Activated CD4-positive, alpha-beta memory T cell treated with anti-CD3 and anti-CD28 coated beads for 36 hours (primary cell): ENCODE measurements at regions not wholly inside any gene's neighbourhood (a gene's known extent, or its start where the extent isn't known, plus 50 kb on each side); places are given as distances from the start of the nearest gene placed in this dataset.
A peak's percentile ranks its signal among the peaks of the same experiment; 100 is the strongest.

Experiments
- CTCF ChIA-PET: fragments of 350-600 bp; sonication (Branson Sonifier 250); formaldehyde crosslinking; loops from one replicate; lab custom pipeline; 2021; ENCODE audit warnings: antibody characterized with exemption, inconsistent platforms; lab: Charles Lee
- POLR2A ChIA-PET: fragments of 350-600 bp; sonication (Branson Sonifier 250); formaldehyde crosslinking; loops from one replicate; lab custom pipeline; 2021; ENCODE audit warnings: antibody characterized with exemption; lab: Charles Lee
- DNase-seq: peaks from one replicate; pipeline ENCODE4 v3.0.0-alpha.2; 2020
- H3K27ac Mint-ChIP-seq: one replicate; pipeline ENCODE4 v1.8.0; 2021; ENCODE audit warnings: mixed read lengths
- H3K27me3 Mint-ChIP-seq: one replicate; pipeline ENCODE4 v1.8.0; 2021; ENCODE audit warnings: mixed read lengths
- H3K36me3 Mint-ChIP-seq: one replicate; pipeline ENCODE4 v1.8.0; 2021; ENCODE audit warnings: mixed read lengths
- H3K4me1 Mint-ChIP-seq: one replicate; pipeline ENCODE4 v1.8.0; 2021; ENCODE audit warnings: low read depth, mixed read lengths
- H3K4me3 Mint-ChIP-seq: one replicate; pipeline ENCODE4 v1.8.0; 2021; ENCODE audit warnings: mild to moderate bottlenecking, mixed read lengths
- H3K9me3 Mint-ChIP-seq: one replicate; pipeline ENCODE4 v1.8.0; 2021; ENCODE audit warnings: mixed read lengths
- intact Hi-C: fragments of 100-400 bp; cut with micrococcal nuclease; formaldehyde crosslinking; loops from one replicate; pipeline ENCODE4 v1.15.1; 2023

GRCh38 chr5:54644226-54644625, 126.7 kb downstream of the SNX18 start:
- DNase-seq, result no peak
- Mint-ChIP-seq H3K4me3 (no peak overlapping the region), H3K4me1 (peaks cover 50% of the 10 kb centered on the region), H3K36me3 (no peaks in the 10 kb centered on the region), H3K27me3 (no peaks in the 10 kb centered on the region), H3K9me3 (no peaks in the 10 kb centered on the region), H3K27ac (no peak overlapping the region)
- intact Hi-C loops, result loop anchor here (10.0 kb wide), 1 partner anchor 201 kb away; no protein-coding TSS in a partner anchor
- CTCF ChIA-PET, result interaction anchor here (1.0 to 1.2 kb wide), 4 partner anchors 10 to 127 kb away, joined by 3 to 4 read pairs (median 3); partner anchors contain the start of gene SNX18
- POLR2A ChIA-PET, result no interaction called here

DNA sequence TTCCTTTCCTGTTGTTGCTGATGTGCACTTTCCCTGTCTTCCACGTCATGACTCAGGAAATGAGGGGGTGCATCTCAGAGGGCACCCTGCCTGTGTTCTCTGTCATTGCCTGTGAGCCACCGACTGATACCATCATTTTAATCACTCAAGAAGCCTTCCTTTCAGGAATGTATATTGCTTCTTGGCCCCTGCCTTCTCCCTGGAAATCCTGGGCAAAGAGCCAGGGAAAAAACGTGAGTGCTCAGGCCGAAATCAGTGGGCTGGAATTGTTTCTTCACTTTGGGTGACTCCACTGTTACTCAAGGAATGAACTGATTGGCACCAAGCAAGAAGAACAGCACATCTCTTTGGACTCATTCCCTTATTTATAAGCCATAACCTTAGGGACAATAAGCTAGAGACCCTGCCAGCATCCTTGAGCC, 126.1 kb downstream of the SNX18 start:
- Mint-ChIP-seq H3K27me3 (no peaks in the 10 kb centered on the region), H3K9me3 (no peaks in the 10 kb centered on the region), H3K36me3 (no peaks in the 10 kb centered on the region), H3K27ac (no peak overlapping the region), H3K4me3 (no peak overlapping the region), H3K4me1 (peaks cover 52% of the 10 kb centered on the region)
- intact Hi-C loops, result loop anchor here (10.0 kb wide), 1 partner anchor 201 kb away; no protein-coding TSS in a partner anchor
- no peak for DNase-seq
- POLR2A ChIA-PET, result no interaction called here
- CTCF ChIA-PET, result interaction anchor here (1.0 to 1.2 kb wide), 3 partner anchors 33 to 127 kb away, joined by 3 to 4 read pairs (median 3); partner anchors contain the start of gene SNX18

DNA sequence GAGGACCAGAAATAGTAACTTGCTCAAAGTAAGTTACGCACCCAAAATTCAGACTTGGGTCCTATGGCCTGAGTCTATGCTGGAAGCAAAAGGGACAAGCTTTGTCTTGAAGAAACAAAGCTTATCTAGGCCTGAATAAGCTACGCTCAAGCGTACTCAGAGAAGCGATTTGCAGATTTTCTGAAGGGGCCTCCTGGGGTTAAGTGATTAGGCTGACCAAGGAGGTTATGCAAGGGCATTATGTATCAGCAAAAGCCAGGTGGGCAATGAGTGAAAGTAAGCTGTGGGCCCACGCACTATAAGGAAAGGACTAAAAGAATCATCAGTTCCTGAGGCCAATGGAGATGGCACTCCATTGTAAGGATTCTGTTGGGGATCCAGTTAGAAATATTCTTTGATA, 122.1 kb downstream of the SNX18 start:
- Mint-ChIP-seq H3K36me3 (no peaks in the 10 kb centered on the region), H3K9me3 (no peaks in the 10 kb centered on the region), H3K27ac (no peak overlapping the region), H3K4me1 (peaks cover 30% of the 10 kb centered on the region), H3K27me3 (no peaks in the 10 kb centered on the region), H3K4me3 (no peak overlapping the region)
- intact Hi-C loops, result loop anchor here (10.0 kb wide), 1 partner anchor 205 kb away; no protein-coding TSS in a partner anchor
- POLR2A ChIA-PET, result no interaction called here
- CTCF ChIA-PET, result interaction anchor here (0.6 to 1.2 kb wide), 3 partner anchors 123 to 520 kb away, joined by 3 read pairs; partner anchors contain the start of gene GPX8
- no peak for DNase-seq

- Mint-ChIP-seq H3K4me1 (peaks cover 17% of the 10 kb centered on the region), H3K27ac (peak overlapping the region; percentile 18), H3K4me3 (no peak overlapping the region), H3K9me3 (no peaks in the 10 kb centered on the region), H3K36me3 (no peaks in the 10 kb centered on the region), H3K27me3 (no peaks in the 10 kb centered on the region)
- CTCF ChIA-PET, result interaction anchor here (1.1 kb wide), 1 partner anchor 35 kb away, joined by 3 read pairs; no protein-coding TSS in a partner anchor
- intact Hi-C loops, result no loop called here
- DNase-seq, result no peak
- POLR2A ChIA-PET, result no interaction called here
Measured at GRCh38 chr5:54638106-54638505, 120.5 kb downstream of the SNX18 start.

- POLR2A ChIA-PET, result no interaction called here
- CTCF ChIA-PET, result interaction anchor here (1.1 kb wide), 1 partner anchor 35 kb away, joined by 3 read pairs; no protein-coding TSS in a partner anchor
- intact Hi-C loops, result no loop called here
- H3K4me1 Mint-ChIP-seq, result peaks cover 17% of the 10 kb centered on the region
- DNase-seq, result no peak
- H3K4me3 Mint-ChIP-seq, result no peak overlapping the region
- H3K36me3 Mint-ChIP-seq, result no peaks in the 10 kb centered on the region
- no peak overlapping the region for H3K27ac Mint-ChIP-seq
- H3K27me3 Mint-ChIP-seq, result no peaks in the 10 kb centered on the region
- H3K9me3 Mint-ChIP-seq, result no peaks in the 10 kb centered on the region
Measured at GRCh38 chr5:54637654-54638053, 120.1 kb downstream of the SNX18 start.

- ChIA-PET POLR2A (no interaction called here), CTCF (no interaction called here)
- H3K4me1 Mint-ChIP-seq, result peaks cover 16% of the 10 kb centered on the region
- peaks cover 11% of the 10 kb centered on the region for H3K9me3 Mint-ChIP-seq
- H3K36me3 Mint-ChIP-seq, result peaks cover 3% of the 10 kb centered on the region
- DNase-seq, result no peak
- H3K27me3 Mint-ChIP-seq, result no peaks in the 10 kb centered on the region
- no peak overlapping the region for H3K4me3 Mint-ChIP-seq
- H3K27ac Mint-ChIP-seq, result no peak overlapping the region
- intact Hi-C loops, result no loop called here
Measured at GRCh38 chr5:54634089-54634488, 116.5 kb downstream of the SNX18 start.

GRCh38 chr5:54632131-54632701, 114.7 kb downstream of the SNX18 start:
- no peak for DNase-seq
- intact Hi-C loops, result no loop called here
- ChIA-PET CTCF (interaction anchor here (0.8 to 1.5 kb wide), 2 partner anchors 115 to 143 kb away, joined by 3 read pairs; partner anchors contain the start of gene SNX18), POLR2A (no interaction called here)
- H3K36me3 Mint-ChIP-seq, result peaks cover 3% of the 10 kb centered on the region
- H3K27ac Mint-ChIP-seq, result no peak overlapping the region
- peaks cover 11% of the 10 kb centered on the region for H3K9me3 Mint-ChIP-seq
- no peaks in the 10 kb centered on the region for H3K27me3 Mint-ChIP-seq
- no peak overlapping the region for H3K4me3 Mint-ChIP-seq
- H3K4me1 Mint-ChIP-seq, result no peaks in the 10 kb centered on the region

DNA sequence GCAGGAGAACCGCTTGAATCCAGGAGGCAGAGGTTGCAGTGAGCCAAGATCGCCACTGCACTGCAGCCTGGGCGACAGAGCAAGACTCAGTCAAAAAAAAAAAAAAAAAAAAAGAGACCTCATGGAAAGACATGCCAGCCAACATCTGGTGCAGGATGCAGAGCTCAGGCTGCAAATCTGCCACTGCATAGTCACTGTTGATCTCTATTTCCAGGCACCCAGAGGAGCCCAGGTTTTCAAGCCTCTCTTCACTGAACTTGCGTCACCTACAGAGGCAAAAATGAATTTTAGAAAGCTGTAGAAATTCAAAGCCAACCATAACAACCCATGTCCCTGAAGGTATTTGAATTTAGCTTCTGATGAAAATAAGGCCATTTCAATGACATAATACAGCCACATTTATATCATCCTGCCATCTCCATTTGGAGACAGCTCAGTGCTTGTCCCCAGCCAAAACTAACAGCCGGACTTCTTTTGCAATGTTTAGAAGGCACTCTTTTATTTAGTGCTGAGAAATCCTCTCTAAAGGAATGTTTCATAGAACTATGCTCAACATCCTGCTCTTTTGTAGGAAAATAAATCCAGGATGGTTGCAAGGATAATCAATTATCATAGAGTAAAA, 113.3 kb downstream of the SNX18 start:
- ChIA-PET POLR2A (no interaction called here), CTCF (no interaction called here)
- peaks cover 11% of the 10 kb centered on the region for H3K9me3 Mint-ChIP-seq

GRCh38 chr5:54629115-54629514, 111.6 kb downstream of the SNX18 start:
- H3K4me3 Mint-ChIP-seq, result no peak overlapping the region
- H3K36me3 Mint-ChIP-seq, result peaks cover 3% of the 10 kb centered on the region
- H3K27ac Mint-ChIP-seq, result no peak overlapping the region
- ChIA-PET CTCF (no interaction called here), POLR2A (no interaction called here)
- no peak for DNase-seq
- H3K9me3 Mint-ChIP-seq, result peaks cover 11% of the 10 kb centered on the region
- intact Hi-C loops, result no loop called here
- no peaks in the 10 kb centered on the region for H3K4me1 Mint-ChIP-seq
- no peaks in the 10 kb centered on the region for H3K27me3 Mint-ChIP-seq

More for the DNA sequence above, 113.3 kb downstream of the SNX18 start:
- DNase-seq, result no peak
- Mint-ChIP-seq H3K27me3 (no peaks in the 10 kb centered on the region), H3K36me3 (peaks cover 3% of the 10 kb centered on the region), H3K27ac (no peak overlapping the region), H3K4me3 (no peak overlapping the region), H3K4me1 (no peaks in the 10 kb centered on the region)
- intact Hi-C loops, result no loop called here

DNA sequence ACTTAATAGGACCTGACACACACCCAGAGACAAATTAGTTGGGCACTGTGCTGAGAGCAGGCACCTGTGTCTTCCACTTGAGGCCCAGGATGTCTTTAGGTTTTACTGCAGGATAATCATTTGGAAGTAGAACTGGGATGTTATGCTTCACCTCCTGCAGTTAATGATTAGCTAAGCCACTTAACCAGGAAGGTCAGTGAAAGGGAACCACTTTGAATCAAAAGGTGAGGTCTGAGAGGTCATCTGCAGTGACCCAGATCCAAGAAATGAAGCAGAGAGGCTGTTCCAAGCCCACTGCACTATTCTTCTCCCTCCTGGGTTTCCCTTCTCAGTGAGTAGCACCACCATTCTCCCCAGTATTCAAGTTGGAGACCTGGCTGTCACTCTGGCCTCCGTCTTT, 110.5 kb downstream of the SNX18 start:
- DNase-seq, result no peak
- peaks cover 11% of the 10 kb centered on the region for H3K9me3 Mint-ChIP-seq
- intact Hi-C loops, result no loop called here
- H3K4me1 Mint-ChIP-seq, result no peaks in the 10 kb centered on the region
- H3K4me3 Mint-ChIP-seq, result no peak overlapping the region
- no peaks in the 10 kb centered on the region for H3K27me3 Mint-ChIP-seq
- no peak overlapping the region for H3K27ac Mint-ChIP-seq
- ChIA-PET CTCF (no interaction called here), POLR2A (no interaction called here)
- peaks cover 3% of the 10 kb centered on the region for H3K36me3 Mint-ChIP-seq

- H3K4me1 Mint-ChIP-seq, result no peaks in the 10 kb centered on the region
- H3K36me3 Mint-ChIP-seq, result peaks cover 3% of the 10 kb centered on the region
- ChIA-PET CTCF (no interaction called here), POLR2A (interaction anchor here (0.7 kb wide), 1 partner anchor 91 kb away, joined by 3 read pairs; no protein-coding TSS in a partner anchor)
- H3K27me3 Mint-ChIP-seq, result no peaks in the 10 kb centered on the region
- intact Hi-C loops, result no loop called here
- H3K9me3 Mint-ChIP-seq, result peaks cover 11% of the 10 kb centered on the region
- H3K4me3 Mint-ChIP-seq, result no peak overlapping the region
- no peak for DNase-seq
- H3K27ac Mint-ChIP-seq, result no peak overlapping the region
Measured at GRCh38 chr5:54626407-54626806, 108.8 kb downstream of the SNX18 start.

GRCh38 chr5:54624805-54625568, 107.4 kb downstream of the SNX18 start:
- H3K27me3 Mint-ChIP-seq, result no peaks in the 10 kb centered on the region
- CTCF ChIA-PET, result no interaction called here
- H3K4me3 Mint-ChIP-seq, result no peak overlapping the region
- intact Hi-C loops, result no loop called here
- no peak overlapping the region for H3K27ac Mint-ChIP-seq
- H3K4me1 Mint-ChIP-seq, result no peaks in the 10 kb centered on the region
- H3K36me3 Mint-ChIP-seq, result peaks cover under 1% of the 10 kb centered on the region
- POLR2A ChIA-PET, result no interaction called here
- no peak for DNase-seq
- peaks cover 7% of the 10 kb centered on the region for H3K9me3 Mint-ChIP-seq
